ENCODE measurements at regions not wholly inside any gene's neighbourhood (a gene's known extent, or its start where the extent isn't known, plus 50 kb on each side); places are given as distances from the start of the nearest gene placed in this dataset.

DNA sequence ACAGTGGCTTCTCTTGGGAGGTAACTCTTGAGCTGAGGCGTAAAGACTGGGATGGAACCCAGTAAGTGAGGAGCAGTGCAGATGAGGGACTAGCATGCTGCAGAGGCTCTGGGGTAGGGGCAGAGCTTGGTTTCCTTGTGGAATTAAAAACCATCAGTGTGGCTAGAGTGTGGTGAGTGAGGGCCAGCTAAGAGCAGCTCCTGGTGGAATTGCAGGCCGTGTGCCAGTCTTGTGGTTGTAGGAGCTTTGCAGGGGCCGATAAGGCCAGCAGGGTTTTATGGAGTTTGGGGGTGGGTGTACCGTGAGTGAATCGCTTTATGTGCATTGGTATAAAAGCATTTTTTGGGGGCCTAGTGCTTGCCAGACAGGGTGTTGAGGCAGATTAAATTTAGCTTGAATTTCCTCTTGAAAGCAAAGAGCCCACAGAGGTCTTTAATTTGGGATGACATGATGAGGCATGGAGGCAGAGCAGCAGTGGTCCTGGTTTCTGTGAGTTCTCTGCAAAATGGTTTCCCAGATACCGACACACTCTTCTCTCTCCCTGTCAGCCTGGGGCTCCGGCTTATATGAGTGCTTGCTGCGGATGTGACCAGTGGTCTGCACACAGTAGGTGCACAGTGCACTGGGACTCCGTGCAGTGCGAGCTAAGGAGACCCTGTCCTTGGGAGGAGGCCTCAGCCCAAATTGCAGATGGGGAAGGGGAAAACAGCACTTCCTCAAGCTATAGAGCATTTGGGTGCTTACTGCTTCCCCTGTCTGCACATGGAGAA is 176.4 kb upstream of the PITX1 start:
- Histone ChIP-seq H3K27me3 (no peaks in the 10 kb centered on the region), H3K9me3 (no peaks in the 10 kb centered on the region), H3K4me3 (no peak overlapping the region), H3K27ac (no peak overlapping the region), H3K36me3 (no peaks in the 10 kb centered on the region), H3K4me1 (no peaks in the 10 kb centered on the region)
- ATAC-seq (no peak), DNase-seq (no peak), FAIRE-seq (no peak)
- intact Hi-C loops (cut with DNase I) = no loop called here
- TF ChIP-seq CTCF (IDR thresholded peaks at IDR 0.05) = no peak
- WGBS, 2 donors = 75 to 81% methylated on average over 10 of the region's 10 CpGs

DNA sequence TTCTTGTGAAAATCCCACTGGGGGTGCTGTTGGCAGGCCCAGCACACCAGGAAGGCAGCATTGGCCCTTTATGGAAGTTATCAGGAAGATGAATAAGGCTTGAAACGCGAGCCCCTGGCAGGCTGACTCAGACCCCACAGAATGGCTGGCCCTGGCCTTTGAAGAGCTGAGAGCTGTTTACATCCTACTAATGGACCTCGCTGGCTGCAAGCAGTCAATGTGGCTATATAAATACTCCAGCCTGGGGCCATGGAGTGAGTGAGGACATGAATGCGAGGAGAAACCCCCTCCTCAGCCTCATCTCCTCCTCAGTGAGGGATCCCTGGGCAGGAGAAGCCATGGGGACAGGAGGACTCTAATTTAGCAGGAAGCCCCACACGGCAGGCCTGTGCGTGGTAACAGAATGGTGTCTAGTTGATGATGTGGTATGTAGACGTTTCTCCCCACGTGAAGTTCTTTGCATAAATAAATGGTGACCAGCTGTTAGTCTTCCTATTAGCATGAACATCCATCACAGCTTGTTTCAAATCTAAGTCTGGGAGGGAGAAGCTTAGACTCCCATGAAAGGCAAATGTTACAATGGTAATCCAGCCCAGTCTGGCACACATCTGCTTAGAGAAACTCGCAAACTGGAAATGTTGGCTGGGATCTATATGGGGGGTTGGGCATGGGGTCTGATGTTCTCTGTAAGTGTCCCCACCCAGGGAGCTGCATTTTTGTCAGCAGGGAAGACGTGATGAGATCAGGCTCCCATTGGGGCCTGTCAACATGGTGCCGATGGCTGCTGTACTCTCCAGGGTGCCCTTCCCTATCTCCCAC is 175.1 kb upstream of the PITX1 start:
- H3K36me3 ChIP-seq = no peaks in the 10 kb centered on the region
- no peak overlapping the region for H3K4me3 ChIP-seq
- no peaks in the 10 kb centered on the region for H3K9me3 ChIP-seq
- H3K4me1 ChIP-seq = no peaks in the 10 kb centered on the region
- intact Hi-C loops (cut with DNase I) = no loop called here
- TF ChIP-seq CTCF (IDR thresholded peaks at IDR 0.05) = no peak
- H3K27ac ChIP-seq = no peak overlapping the region
- no peaks in the 10 kb centered on the region for H3K27me3 ChIP-seq
- ATAC-seq (no peak), FAIRE-seq (no peak), DNase-seq (no peak)
- WGBS, 2 donors = 67 to 69% methylated on average over 11 of the region's 11 CpGs

DNA sequence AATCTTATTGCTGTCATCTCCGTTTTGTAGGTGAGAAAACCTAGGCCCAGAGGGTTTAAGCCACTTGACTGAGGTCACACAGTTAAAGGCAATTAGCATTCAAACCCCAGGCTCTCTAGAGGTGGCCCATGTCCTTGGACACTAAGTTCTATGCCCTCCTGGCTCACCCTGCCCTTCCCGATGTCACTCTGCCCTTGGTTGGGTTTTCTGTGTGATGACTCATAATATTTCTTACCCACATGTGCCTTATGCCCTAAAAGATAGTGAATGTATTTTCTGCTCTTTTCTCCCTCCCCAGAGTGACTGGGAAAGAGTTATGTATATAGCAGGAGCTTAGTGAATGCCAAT is 174.5 kb upstream of the PITX1 start:
- WGBS, 2 donors = 74 to 89% methylated on average over 2 of the region's 2 CpGs
- FAIRE-seq (no peak), ATAC-seq (no peak), DNase-seq (no peak)
- no peak for TF ChIP-seq CTCF (IDR thresholded peaks at IDR 0.05)
- Histone ChIP-seq H3K27ac (no peak overlapping the region), H3K4me1 (no peaks in the 10 kb centered on the region), H3K9me3 (no peaks in the 10 kb centered on the region), H3K4me3 (no peak overlapping the region), H3K36me3 (no peaks in the 10 kb centered on the region), H3K27me3 (no peaks in the 10 kb centered on the region)
- intact Hi-C loops (cut with DNase I) = no loop called here

- TF ChIP-seq CTCF (IDR thresholded peaks at IDR 0.05) = no peak
- DNase-seq (no peak), FAIRE-seq (no peak), ATAC-seq (no peak)
- no peaks in the 10 kb centered on the region for H3K27me3 ChIP-seq
- no peaks in the 10 kb centered on the region for H3K4me1 ChIP-seq
- no peak overlapping the region for H3K4me3 ChIP-seq
- WGBS, 2 donors = 51% methylated on average over 6 of the region's 6 CpGs
- no peak overlapping the region for H3K27ac ChIP-seq
- H3K9me3 ChIP-seq = no peaks in the 10 kb centered on the region
- intact Hi-C loops (cut with DNase I) = no loop called here
- H3K36me3 ChIP-seq = no peaks in the 10 kb centered on the region
These were observed 173.8 kb upstream of the PITX1 start for GRCh38 chr5:135207866-135208265.

DNA sequence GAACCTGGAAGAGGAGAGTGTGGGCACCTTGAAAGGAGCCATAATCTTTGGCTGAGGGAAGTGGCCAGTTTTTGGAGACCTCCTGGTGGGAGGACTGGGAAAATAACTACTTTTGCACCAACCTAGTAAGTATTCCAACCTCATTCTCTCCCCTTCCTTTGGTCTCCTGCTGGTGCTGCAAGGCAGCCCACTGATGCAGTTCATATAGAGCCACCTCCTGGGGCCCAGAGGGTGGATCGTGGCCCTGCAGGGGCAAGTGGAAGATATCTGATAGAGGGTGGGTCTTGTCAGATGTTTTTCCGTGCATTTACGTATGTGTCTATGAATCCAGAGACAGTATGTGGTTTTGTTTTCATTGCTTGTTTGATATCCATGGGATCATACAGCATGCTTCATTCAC is 172.8 kb upstream of the PITX1 start:
- no peak for DNase-seq
- Histone ChIP-seq H3K27me3 (no peaks in the 10 kb centered on the region), H3K27ac (no peak overlapping the region), H3K4me1 (no peaks in the 10 kb centered on the region), H3K4me3 (no peak overlapping the region), H3K36me3 (no peaks in the 10 kb centered on the region), H3K9me3 (no peaks in the 10 kb centered on the region)
- FAIRE-seq = no peak
- WGBS, 2 donors = 72 to 92% methylated on average over 3 of the region's 3 CpGs
- TF ChIP-seq CTCF (IDR thresholded peaks at IDR 0.05) = no peak
- no peak for ATAC-seq
- intact Hi-C loops (cut with DNase I) = no loop called here

Measured in pancreas (tissue), 10 donors.